HepG2 (cell line): ENCODE measurements at regions not wholly inside any gene's neighbourhood (a gene's known extent, or its start where the extent isn't known, plus 50 kb on each side); places are given as distances from the start of the nearest gene placed in this dataset.

Source experiments
- ATAC-seq: fragments of 200-7000 bp; cut with Tn5 transposase; 3 replicates; pipeline ENCODE4 v1.9.1; 2020; ENCODE audit warnings: mild to moderate bottlenecking, moderate library complexity
- BruUV-seq: library from RNA; stranded (reverse); fragments of 400-500 nt; replicated peaks from 2 replicates; lab custom pipeline; 2021; lab: Mats Ljungman, UMichigan
- CTCF ChIA-PET: fragments of 300-600 bp; formaldehyde crosslinking; extraction: SDS; loops from one replicate; lab custom pipeline; 2021; ENCODE audit warnings: low total read pairs, inconsistent platforms, low intra/inter-chr PET ratio; lab: Yijun Ruan, JAX
- POLR2A ChIA-PET: fragments of 350-600 bp; sonication (Branson Sonifier 250); formaldehyde crosslinking; loops from one replicate; lab custom pipeline; 2020; ENCODE audit warnings: antibody characterized with exemption, inconsistent platforms; lab: Yijun Ruan, JAX
- DNase-seq: peaks from one replicate; pipeline ENCODE4 v3.0.0-alpha.2; 2015; ENCODE audit warnings: low spot score
- FAIRE-seq: peaks from 3 replicates; lab custom pipeline; 2011; peaks lifted over from hg19 to GRCh38; lab: Jason Lieb, UNC
- H2AFZ ChIP-seq: one replicate; pipeline ENCODE4 v1.6.1; 2011; ENCODE audit warnings: low read length, inconsistent platforms
- H3K27ac ChIP-seq: fragments of 300-600 bp; 3 replicates; pipeline ENCODE4 v1.8.0; 2011; ENCODE audit warnings: mixed run types, mild to moderate bottlenecking, mixed read lengths, low read length, inconsistent platforms; ENCODE audit not compliant: insufficient read depth; ENCODE audit errors: extremely low read length
- H3K27me3 ChIP-seq, 2 experiments: fragments of 200-600 bp in 1 of 2; 2 replicates in 1 of 2; 3 replicates in 1 of 2; pipeline versions ENCODE4 v1.6.0 to v1.8.0; 2011; ENCODE audit warnings: low read length in 2 of 2, mild to moderate bottlenecking in 2 of 2, moderate library complexity in 2 of 2, inconsistent platforms in 1 of 2; ENCODE audit not compliant: insufficient read depth in 2 of 2, control insufficient read depth in 1 of 2
- H3K36me3 ChIP-seq, 2 experiments: fragments of 200-600 bp in 1 of 2; replicated peaks in 1 of 2; 2 replicates in 1 of 2; 3 replicates in 1 of 2; pipeline versions ENCODE4 v1.5.1 to v1.8.0; 2011; ENCODE audit warnings: low read length in 2 of 2, inconsistent platforms in 1 of 2; ENCODE audit not compliant: insufficient read depth in 2 of 2, control insufficient read depth in 1 of 2
- H3K4me1 ChIP-seq: 2 replicates; pipeline ENCODE4 v1.5.1; 2012; ENCODE audit warnings: low read length, inconsistent platforms; ENCODE audit not compliant: insufficient read depth
- H3K4me2 ChIP-seq: 2 replicates; pipeline ENCODE4 v1.6.0; 2011; ENCODE audit warnings: low read depth, low read length, inconsistent platforms
- H3K4me3 ChIP-seq, 3 experiments: fragments of 200-600 bp in 1 of 3; sonication (generic), shearing (Covaris generic) in 1 of 3; replicated peaks in 1 of 3; 2 replicates each; pipeline ENCODE4 v1.5.1; 2011 to 2016; ENCODE audit warnings: low read length in 3 of 3, inconsistent platforms in 2 of 3, low read depth in 2 of 3, mild to moderate bottlenecking in 2 of 3, control low read depth in 1 of 3, mixed read lengths in 1 of 3; ENCODE audit not compliant: insufficient read depth in 1 of 3
- H3K79me2 ChIP-seq: one replicate; pipeline ENCODE4 v1.6.1; 2011; ENCODE audit warnings: low read length, inconsistent platforms; ENCODE audit not compliant: insufficient read depth
- H3K9ac ChIP-seq: 2 replicates; pipeline ENCODE4 v1.6.0; 2011; ENCODE audit warnings: mild to moderate bottlenecking, low read depth, low read length, inconsistent platforms; ENCODE audit not compliant: insufficient read depth
- H3K9me3 ChIP-seq: 2 replicates; pipeline ENCODE4 v1.5.1; 2012; ENCODE audit warnings: mild to moderate bottlenecking, low read length
- H4K20me1 ChIP-seq: 2 replicates; pipeline ENCODE4 v1.6.0; 2011; ENCODE audit warnings: inconsistent platforms, mild to moderate bottlenecking, low read length, moderate library complexity; ENCODE audit not compliant: insufficient read depth
- KDM4B ChIP-seq: sonication (generic); formaldehyde crosslinking; IDR thresholded peaks from 2 replicates; pipeline ENCODE4 v1.4.0; 2020; ENCODE audit warnings: missing genetic modification reagents
- KLF6 ChIP-seq: IDR thresholded peaks from 2 replicates; pipeline ENCODE4 v1.8.0; 2016; ENCODE audit warnings: missing biosample characterization, missing genetic modification reagents
- SOX5 ChIP-seq: IDR thresholded peaks from 2 replicates; pipeline ENCODE4 v1.6.1; 2016; ENCODE audit warnings: borderline replicate concordance
- SRF ChIP-seq: IDR thresholded peaks from 2 replicates; pipeline ENCODE4 v1.6.1; 2011; ENCODE audit warnings: mild to moderate bottlenecking, low read depth, low read length, moderate library complexity
- TBL1XR1 ChIP-seq: fragments of 150-350 bp; IDR thresholded peaks from 2 replicates; pipeline ENCODE4 v1.6.1; 2014; ENCODE audit warnings: borderline replicate concordance, low read length; ENCODE audit not compliant: partially characterized antibody
- ZBTB21 ChIP-seq: sonication (generic); formaldehyde crosslinking; IDR thresholded peaks from 2 replicates; pipeline ENCODE4 v1.4.0; 2020; ENCODE audit warnings: missing genetic modification reagents
- ZFP37 ChIP-seq: sonication (generic); formaldehyde crosslinking; IDR thresholded peaks from 2 replicates; pipeline ENCODE4 v1.4.0; 2020; ENCODE audit warnings: missing genetic modification reagents, borderline replicate concordance
- ZMAT3 ChIP-seq: sonication (generic); formaldehyde crosslinking; conservative IDR thresholded peaks from 2 replicates; pipeline ENCODE4 v1.7.0; 2021; ENCODE audit warnings: missing genetic modification reagents
- ZNF138 ChIP-seq: sonication (generic); formaldehyde crosslinking; IDR thresholded peaks from 2 replicates; pipeline ENCODE4 v1.5.0; 2020; ENCODE audit warnings: mild to moderate bottlenecking, low read depth, missing genetic modification reagents
- ZNF232 ChIP-seq: sonication (generic); formaldehyde crosslinking; IDR thresholded peaks from 2 replicates; pipeline ENCODE4 v1.4.0; 2020; ENCODE audit warnings: missing genetic modification reagents, borderline replicate concordance
- ZNF549 ChIP-seq: sonication (generic); formaldehyde crosslinking; IDR thresholded peaks from 2 replicates; pipeline ENCODE4 v1.5.0; 2020; ENCODE audit warnings: missing genetic modification reagents
- ZNF552 ChIP-seq: sonication (generic); formaldehyde crosslinking; IDR thresholded peaks from 2 replicates; pipeline ENCODE4 v1.9.0; 2022; ENCODE audit warnings: missing genetic modification reagents, mild to moderate bottlenecking, borderline replicate concordance
- ZNF644 ChIP-seq: IDR thresholded peaks from 2 replicates; pipeline ENCODE4 v1.6.1; 2016; ENCODE audit warnings: low read depth
- ZNF652 ChIP-seq: IDR thresholded peaks from 2 replicates; pipeline ENCODE4 v1.6.1; 2016; ENCODE audit warnings: low read depth, borderline replicate concordance
- ZNF746 ChIP-seq: sonication (generic); formaldehyde crosslinking; IDR thresholded peaks from 2 replicates; pipeline ENCODE4 v1.8.0; 2022; ENCODE audit warnings: mild to moderate bottlenecking, missing genetic modification reagents
- ZNF790 ChIP-seq: sonication (generic); formaldehyde crosslinking; IDR thresholded peaks from 2 replicates; pipeline ENCODE4 v1.8.0; 2022; ENCODE audit warnings: missing genetic modification reagents, mild to moderate bottlenecking, borderline replicate concordance
- in situ Hi-C: cut with HindIII; loops from 2 replicates; pipeline ENCODE4 v1.10.0; 2017; ENCODE audit warnings: low pct_unique_long_range_greater_than_20kb; ENCODE audit not compliant: extremely low pct_ligation_motif_present
- intact Hi-C: fragments of 100-400 bp; cut with micrococcal nuclease; formaldehyde crosslinking; loops from one replicate; pipeline ENCODE4 v1.10.0; 2022; ENCODE audit not compliant: unreplicated experiment
- TF ChIP-seq, protein P1 (sequence below): sonication (generic); formaldehyde crosslinking; IDR thresholded peaks from 2 replicates; pipeline ENCODE4 v1.8.0; 2022; ENCODE audit warnings: missing genetic modification reagents, low read depth, mild to moderate bottlenecking, borderline replicate concordance
- TF ChIP-seq, protein P2 (sequence below): sonication (generic); formaldehyde crosslinking; IDR thresholded peaks from 2 replicates; pipeline ENCODE4 v1.4.0; 2020; ENCODE audit warnings: missing genetic modification reagents, borderline replicate concordance

DNA sequence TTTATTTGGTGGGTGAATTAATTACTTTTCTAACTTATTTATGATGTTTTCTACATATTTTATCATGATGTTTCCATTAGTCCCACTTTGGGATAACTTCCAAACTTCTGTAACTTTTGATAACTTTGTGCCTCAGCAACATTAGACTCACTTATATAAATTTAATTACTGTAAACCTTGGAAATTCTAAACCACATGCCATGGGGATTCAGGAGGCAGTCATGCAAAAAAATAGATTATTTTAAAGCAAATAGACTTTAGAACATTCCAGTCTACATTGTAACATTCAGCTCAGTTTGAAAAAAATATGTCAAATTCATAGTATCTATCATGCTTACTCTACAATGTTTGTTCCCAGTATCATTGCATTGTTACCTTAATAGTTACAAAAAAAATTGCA lies 728.5 kb upstream of the NRXN1 start:
- no peaks in the 10 kb centered on the region for H3K79me2 ChIP-seq
- no peak overlapping the region for H2AFZ ChIP-seq
- H3K27ac ChIP-seq: no peak overlapping the region
- H3K9me3 ChIP-seq: peaks cover 17% of the 10 kb centered on the region
- BruUV-seq: no TSS peak
- POLR2A ChIA-PET: no interaction called here
- no peak overlapping the region for H3K4me2 ChIP-seq
- TF ChIP-seq ZNF232: no peak
- no peak for TF ChIP-seq ZBTB21 (CRISPR knock-in tag)
- TF ChIP-seq SRF: no peak
- no peak for TF ChIP-seq ZNF644
- no peak for TF ChIP-seq ZMAT3 (CRISPR knock-in tag)
- TF ChIP-seq, protein P1, sequence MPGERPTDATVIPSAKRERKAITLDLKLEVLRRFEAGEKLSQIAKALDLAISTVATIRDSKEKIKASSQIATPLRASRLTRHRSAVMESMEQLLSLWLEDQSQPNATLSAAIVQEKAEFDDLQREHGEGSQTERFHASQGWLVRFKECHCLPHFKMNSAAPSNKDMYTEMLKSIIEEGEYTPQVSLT (CRISPR knock-in tag): no peak
- TF ChIP-seq ZNF549: no peak
- TF ChIP-seq TBL1XR1: no peak
- TF ChIP-seq SOX5: no peak
- TF ChIP-seq ZFP37: no peak
- TF ChIP-seq ZNF652 (CRISPR knock-in tag): no peak
- no peak for TF ChIP-seq ZNF552
- no peak for TF ChIP-seq ZNF790
- no peak for TF ChIP-seq ZNF138
- no peak for TF ChIP-seq KDM4B (CRISPR knock-in tag)
- TF ChIP-seq KLF6 (CRISPR knock-in tag): no peak
- TF ChIP-seq ZNF746 (CRISPR knock-in tag): no peak
- TF ChIP-seq, protein P2, sequence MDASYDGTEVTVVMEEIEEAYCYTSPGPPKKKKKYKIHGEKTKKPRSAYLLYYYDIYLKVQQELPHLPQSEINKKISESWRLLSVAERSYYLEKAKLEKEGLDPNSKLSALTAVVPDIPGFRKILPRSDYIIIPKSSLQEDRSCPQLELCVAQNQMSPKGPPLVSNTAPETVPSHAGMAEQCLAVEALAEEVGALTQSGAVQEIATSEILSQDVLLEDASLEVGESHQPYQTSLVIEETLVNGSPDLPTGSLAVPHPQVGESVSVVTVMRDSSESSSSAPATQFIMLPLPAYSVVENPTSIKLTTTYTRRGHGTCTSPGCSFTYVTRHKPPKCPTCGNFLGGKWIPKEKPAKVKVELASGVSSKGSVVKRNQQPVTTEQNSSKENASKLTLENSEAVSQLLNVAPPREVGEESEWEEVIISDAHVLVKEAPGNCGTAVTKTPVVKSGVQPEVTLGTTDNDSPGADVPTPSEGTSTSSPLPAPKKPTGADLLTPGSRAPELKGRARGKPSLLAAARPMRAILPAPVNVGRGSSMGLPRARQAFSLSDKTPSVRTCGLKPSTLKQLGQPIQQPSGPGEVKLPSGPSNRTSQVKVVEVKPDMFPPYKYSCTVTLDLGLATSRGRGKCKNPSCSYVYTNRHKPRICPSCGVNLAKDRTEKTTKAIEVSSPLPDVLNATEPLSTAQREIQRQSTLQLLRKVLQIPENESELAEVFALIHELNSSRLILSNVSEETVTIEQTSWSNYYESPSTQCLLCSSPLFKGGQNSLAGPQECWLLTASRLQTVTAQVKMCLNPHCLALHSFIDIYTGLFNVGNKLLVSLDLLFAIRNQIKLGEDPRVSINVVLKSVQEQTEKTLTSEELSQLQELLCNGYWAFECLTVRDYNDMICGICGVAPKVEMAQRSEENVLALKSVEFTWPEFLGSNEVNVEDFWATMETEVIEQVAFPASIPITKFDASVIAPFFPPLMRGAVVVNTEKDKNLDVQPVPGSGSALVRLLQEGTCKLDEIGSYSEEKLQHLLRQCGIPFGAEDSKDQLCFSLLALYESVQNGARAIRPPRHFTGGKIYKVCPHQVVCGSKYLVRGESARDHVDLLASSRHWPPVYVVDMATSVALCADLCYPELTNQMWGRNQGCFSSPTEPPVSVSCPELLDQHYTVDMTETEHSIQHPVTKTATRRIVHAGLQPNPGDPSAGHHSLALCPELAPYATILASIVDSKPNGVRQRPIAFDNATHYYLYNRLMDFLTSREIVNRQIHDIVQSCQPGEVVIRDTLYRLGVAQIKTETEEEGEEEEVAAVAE: no peak
- in situ Hi-C loops (no loop called here), intact Hi-C loops (no loop called here)
- no peak for ATAC-seq
- no peaks in the 10 kb centered on the region for H3K36me3 ChIP-seq
- H4K20me1 ChIP-seq: no peaks in the 10 kb centered on the region
- CTCF ChIA-PET: no interaction called here
- H3K9ac ChIP-seq: no peak overlapping the region
- FAIRE-seq: no peak
- DNase-seq: no peak
- H3K4me1 ChIP-seq: no peaks in the 10 kb centered on the region
- H3K4me3 ChIP-seq: no peak overlapping the region
- H3K27me3 ChIP-seq: no peaks in the 10 kb centered on the region
